GM12892 (cell line): ENCODE measurements at regions not wholly inside any gene's neighbourhood (a gene's known extent, or its start where the extent isn't known, plus 50 kb on each side); places are given as distances from the start of the nearest gene placed in this dataset.

ENCODE experiments used
- POLR2A ChIP-seq: IDR thresholded peaks from 2 replicates; pipeline ENCODE4 v1.6.1; 2011; ENCODE audit warnings: low read depth, low read length, control low read depth
- POLR2AphosphoS5 ChIP-seq: IDR thresholded peaks from 2 replicates; pipeline ENCODE4 v1.6.1; 2011; ENCODE audit warnings: low read depth, low read length, control low read depth

DNA sequence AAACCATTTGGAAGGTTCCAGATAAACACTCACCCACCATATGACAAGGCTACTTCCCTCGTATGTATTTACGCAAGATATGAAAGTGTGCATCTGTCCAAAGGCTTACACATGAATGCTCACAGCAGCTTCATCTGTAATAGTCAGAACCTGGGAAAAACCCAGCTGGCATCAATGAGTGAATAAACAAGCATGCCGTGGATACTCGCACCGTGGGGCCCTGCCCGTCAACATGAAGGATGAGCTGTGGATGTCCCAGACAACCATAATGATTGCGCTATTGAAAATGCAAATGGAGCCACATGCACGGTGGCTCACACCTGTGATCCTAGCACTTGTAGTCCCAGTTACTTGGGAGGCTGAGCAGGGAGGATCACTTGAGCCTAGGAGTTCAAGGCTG is 60.6 kb upstream of the FCN1 start:
- TF ChIP-seq POLR2A: no peak
- no peak for TF ChIP-seq POLR2AphosphoS5
